ENCODE measurements at regions not wholly inside any gene's neighbourhood (a gene's known extent, or its start where the extent isn't known, plus 50 kb on each side); places are given as distances from the start of the nearest gene placed in this dataset.

DNA sequence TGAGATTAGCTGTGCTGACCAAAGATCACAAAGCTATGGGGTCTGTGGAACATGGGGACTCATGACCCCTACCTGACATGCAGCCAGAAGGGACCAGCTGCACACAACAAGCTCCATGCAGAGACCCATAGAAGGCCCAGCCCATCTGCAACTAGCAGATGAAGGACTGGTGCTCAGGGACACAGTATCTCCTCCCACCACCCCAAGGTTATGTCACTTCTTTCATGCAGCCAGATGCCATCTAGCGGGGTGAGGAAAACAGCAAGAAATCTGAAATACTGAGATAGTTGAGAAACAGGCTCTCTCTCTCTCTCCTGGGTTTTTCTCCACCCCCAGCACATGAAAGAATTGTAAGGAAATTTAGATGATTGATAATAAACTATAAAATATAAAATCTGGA lies 161.3 kb upstream of the DAPK1 start:
- TF ChIP-seq, protein P1, sequence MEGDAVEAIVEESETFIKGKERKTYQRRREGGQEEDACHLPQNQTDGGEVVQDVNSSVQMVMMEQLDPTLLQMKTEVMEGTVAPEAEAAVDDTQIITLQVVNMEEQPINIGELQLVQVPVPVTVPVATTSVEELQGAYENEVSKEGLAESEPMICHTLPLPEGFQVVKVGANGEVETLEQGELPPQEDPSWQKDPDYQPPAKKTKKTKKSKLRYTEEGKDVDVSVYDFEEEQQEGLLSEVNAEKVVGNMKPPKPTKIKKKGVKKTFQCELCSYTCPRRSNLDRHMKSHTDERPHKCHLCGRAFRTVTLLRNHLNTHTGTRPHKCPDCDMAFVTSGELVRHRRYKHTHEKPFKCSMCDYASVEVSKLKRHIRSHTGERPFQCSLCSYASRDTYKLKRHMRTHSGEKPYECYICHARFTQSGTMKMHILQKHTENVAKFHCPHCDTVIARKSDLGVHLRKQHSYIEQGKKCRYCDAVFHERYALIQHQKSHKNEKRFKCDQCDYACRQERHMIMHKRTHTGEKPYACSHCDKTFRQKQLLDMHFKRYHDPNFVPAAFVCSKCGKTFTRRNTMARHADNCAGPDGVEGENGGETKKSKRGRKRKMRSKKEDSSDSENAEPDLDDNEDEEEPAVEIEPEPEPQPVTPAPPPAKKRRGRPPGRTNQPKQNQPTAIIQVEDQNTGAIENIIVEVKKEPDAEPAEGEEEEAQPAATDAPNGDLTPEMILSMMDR (conservative IDR thresholded peaks at IDR 0.05; ENCODE audit: low read depth, low read length) = no peak
- no peak for TF ChIP-seq EZH2 (IDR thresholded peaks at IDR 0.05; ENCODE audit: low read length, unreplicated experiment)

All from PC-3 (cell line).